AG09319 (cell line): ENCODE measurements at regions not wholly inside any gene's neighbourhood (a gene's known extent, or its start where the extent isn't known, plus 50 kb on each side); places are given as distances from the start of the nearest gene placed in this dataset.

Experiments
- DNase-seq: peaks from one replicate; pipeline ENCODE4 v3.0.0-alpha.2; 2010; ENCODE audit warnings: low read depth; ENCODE audit errors: extremely low read depth
- CTCF ChIP-seq: IDR thresholded peaks from 2 replicates; pipeline ENCODE4 v1.5.1; 2011; ENCODE audit warnings: low read depth, mild to moderate bottlenecking, inconsistent platforms, low read length, moderate library complexity

DNA sequence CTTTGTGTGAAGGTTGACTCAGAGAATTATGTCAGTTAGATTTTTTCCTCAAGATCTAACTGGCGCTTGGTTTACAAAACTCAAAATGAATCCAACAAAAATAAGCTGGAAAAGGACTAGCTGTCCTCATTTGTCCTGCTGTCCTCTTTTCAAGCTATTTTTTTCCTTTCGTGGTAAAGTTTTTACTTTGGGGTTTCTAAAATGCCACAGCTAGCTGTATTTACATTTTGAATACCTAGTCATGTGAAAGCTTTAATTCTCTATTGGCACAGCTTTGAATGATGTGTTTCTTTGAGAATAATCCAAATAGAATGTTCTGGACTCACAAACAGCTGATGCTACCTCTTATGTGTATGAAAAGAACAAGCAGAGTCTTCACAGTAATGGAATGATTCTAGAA is 673.6 kb upstream of the NR5A2 start:
- TF ChIP-seq CTCF = no peak
- DNase-seq = no peak

DNA sequence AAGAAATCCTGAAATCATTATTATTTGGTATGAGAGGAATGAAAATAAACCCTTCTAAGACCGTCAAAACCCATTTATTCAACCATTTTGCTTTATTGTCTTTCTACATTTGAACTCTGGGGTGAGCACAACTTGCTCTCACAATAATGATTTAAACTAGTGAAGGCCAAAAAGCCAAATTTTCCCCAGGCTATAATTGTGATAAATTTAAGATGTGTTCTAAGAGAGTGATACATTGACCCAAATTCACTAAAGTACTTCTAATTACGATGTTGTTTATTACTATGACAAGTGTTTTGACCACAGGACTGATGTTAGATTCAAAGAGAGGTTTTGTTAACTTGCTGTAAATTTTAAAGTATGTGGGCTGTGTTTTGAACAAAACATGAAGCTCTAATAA is 670.9 kb upstream of the NR5A2 start:
- DNase-seq = no peak
- TF ChIP-seq CTCF = no peak

GRCh38 chr1:199357599-199357998 is 669.9 kb upstream of the NR5A2 start:
- no peak for TF ChIP-seq CTCF
- no peak for DNase-seq

- TF ChIP-seq CTCF = no peak
Measured at GRCh38 chr1:199362996-199363395, 664.5 kb upstream of the NR5A2 start.

GRCh38 chr1:199373139-199373538 is 654.4 kb upstream of the NR5A2 start:
- no peak for TF ChIP-seq CTCF
- no peak for DNase-seq

More at GRCh38 chr1:199362996-199363395, 664.5 kb upstream of the NR5A2 start:
- no peak for DNase-seq

DNA sequence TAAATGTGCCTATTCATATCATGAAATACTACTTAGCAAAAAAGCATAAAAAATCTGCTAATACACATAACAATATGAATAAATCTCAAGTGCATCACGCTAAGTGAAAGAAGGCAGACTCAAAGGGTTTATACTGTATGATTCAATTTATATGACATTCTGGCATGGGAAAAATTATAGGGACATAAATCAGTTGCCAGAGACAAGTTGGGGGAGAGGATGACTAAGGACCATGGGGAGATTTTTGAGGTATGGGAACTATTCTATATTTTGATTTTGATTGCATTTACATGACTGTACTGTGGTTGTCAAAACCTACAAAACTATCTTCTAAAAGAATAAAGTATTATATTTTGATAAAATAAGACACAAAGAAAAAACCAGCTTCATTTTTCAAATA is 650.3 kb upstream of the NR5A2 start:
- no peak for DNase-seq
- no peak for TF ChIP-seq CTCF

GRCh38 chr1:199383793-199384192 is 643.7 kb upstream of the NR5A2 start:
- no peak for TF ChIP-seq CTCF
- no peak for DNase-seq
